ENCODE measurements at regions not wholly inside any gene's neighbourhood (a gene's known extent, or its start where the extent isn't known, plus 50 kb on each side); places are given as distances from the start of the nearest gene placed in this dataset.
"Not testable (repeated sequence)": the region's sequence is repeated elsewhere in the genome, so short reads cannot be mapped to it uniquely, and the experiment has no call there.

DNA sequence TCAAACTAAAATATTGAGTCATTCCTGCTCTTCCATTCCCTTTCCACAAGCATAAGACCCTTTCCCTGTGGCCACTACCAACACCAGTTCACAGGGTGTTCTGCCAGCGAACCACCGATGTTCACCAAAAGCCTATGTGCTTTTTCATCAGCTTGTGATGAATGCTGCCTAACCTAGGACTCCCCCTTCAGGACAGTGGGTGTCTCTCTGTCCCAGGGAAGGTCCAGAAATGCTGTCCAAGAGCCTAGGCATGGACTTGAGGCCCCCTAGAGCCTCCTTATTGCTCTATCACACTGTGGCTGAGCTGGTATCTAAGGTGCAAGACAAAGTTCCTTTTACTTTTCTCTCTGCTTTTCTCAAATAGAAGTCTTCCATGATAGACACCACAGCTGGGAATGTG is 1015.6 kb downstream of the PCDH19 start:
- no peak for DNase-seq

DNA sequence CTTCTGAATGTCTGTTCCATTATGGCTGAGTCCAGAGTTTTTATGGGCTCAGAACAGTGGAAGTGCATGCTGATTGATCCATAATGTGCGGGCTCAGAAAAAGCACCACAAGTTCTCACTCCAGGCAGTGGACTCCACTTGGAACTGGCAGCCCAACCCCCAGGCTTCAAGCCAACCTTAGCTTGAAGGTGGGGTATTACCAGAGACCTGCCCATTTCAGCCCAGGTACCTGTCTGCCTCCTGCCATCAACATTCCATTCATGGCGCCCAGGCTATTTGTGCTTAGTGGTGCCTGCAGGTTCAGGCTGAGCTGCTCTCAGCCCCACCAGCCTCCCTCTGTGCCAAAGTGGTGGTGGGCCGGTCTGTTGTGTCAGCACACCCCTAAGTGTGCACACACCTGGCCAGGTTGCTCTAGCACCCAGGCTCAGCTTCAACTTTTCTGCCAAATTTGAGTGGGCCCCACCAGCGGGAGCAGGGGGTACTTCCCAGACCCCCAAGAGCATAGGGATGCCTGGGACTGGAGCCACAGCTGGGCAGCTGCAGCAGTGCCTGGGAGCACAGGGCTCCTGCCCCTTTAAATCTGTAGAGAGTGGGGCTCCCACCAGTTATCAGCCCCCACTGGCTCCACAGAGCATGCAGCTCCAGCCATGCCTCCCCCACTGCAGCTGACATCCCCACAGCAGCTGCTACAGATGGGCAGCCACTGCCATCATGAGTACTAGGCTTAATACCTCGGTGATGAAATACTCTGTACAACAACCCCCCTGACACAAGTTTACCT is 1025.3 kb downstream of the PCDH19 start:
- no peak for DNase-seq

DNA sequence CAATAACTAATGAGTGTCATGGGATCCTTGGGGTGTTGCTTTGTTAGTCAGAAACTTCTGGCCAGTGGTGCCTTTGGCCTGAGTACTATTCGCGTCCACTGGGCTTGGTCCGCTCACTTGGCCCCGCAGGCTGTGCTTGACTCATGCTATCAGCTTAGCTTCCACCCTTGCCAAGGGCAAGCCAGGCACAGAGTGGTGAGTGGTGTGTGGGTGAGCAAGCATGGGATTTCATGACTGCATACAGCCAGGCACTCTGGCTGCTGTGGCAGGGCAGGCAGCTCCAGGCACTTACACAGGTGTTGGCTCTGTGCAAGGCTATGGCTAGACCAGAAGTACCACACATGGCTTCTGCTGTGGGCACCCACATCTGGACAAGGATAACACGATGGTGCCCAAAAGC is 1026.3 kb downstream of the PCDH19 start:
- no peak for DNase-seq

DNA sequence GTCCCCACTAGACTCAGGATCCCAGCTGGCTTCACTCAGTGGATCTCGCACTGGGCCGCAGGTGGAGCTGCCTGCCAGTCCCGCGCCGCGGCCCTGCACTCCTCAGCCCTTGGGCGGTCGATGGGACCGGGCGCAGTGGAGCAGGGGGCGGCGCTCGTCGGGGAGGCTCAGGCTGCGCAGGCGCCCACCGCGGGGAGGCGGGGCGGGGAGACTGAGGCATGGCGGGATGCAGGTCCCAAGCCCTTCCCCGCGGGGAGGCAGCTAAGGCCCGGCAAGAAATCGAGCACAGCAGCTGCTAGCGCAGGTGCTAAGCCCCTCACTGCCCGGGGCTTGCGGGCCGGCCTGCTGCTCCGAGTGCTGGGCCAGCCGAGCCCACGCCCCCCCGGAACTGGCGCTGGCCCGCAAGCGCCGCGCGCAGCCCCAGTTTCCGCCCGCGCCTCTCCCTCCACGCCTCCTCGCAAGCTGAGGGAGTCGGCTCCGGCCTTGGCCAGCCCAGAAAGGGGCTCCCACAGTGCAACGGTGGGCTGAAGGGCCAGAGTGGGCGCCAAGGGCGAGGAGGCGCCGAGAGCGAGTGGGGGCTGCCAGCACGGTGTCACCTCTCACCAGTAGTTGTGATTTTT is 1038.0 kb downstream of the PCDH19 start:
- no peak for DNase-seq

DNA sequence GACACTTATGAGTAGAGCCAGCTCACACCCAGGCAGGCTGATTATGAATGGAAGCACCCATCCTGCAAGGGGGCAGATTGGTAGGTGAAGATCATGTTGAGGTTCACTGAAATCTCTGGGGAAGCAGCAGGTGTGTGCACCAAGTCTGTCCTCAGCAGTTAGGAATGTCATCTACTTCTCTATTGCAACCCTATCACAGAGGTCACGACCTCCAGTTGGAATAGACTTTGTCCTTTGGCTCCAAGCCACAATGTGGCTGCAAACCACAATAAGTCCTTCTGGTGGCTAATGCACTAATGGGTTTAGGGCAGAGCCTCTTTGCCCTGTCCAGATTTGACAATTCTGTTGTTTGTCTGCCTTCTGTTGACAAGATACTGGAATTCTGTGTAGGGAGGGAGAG is 1056.7 kb downstream of the PCDH19 start:
- no peak for DNase-seq

DNA sequence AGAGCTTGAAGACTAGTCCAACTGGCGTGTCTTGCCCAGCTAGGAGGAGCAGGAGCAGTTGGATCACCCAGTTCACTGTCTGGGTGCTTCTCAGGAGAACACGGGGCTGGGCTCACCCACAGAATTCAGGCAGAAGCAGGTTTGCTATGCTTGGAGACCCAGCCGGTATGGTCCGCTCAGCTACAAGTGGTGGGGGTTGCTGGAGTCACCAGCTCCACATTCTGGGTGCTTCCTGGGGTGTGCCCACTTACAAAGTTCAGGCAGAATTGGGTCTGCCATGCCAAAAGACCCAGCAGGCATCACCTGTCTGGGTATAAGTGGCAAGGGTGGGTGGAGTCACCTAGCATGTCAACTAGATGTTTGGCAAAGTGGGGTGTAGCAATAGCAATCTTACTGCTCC is 1061.8 kb downstream of the PCDH19 start:
- DNase-seq: no peak

DNA sequence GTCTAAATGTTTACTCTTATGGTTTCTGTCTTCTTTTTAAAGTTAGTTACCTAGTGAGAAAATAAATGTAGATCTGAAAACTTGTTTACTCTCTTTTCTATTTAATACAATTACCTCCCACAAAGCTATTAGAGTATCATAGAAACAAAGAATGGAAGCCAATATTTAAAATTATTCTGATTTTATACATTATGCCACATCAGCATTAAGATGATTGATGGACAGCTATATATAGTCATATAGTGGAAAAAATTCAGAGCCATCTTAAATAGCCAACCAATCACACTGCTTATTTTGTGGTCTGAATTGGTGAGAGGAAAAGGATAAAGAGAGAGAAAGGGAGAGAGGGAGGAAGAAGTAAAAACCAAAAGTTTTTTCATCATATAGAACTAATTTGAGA is 1101.8 kb downstream of the PCDH19 start:
- no peak for DNase-seq

DNA sequence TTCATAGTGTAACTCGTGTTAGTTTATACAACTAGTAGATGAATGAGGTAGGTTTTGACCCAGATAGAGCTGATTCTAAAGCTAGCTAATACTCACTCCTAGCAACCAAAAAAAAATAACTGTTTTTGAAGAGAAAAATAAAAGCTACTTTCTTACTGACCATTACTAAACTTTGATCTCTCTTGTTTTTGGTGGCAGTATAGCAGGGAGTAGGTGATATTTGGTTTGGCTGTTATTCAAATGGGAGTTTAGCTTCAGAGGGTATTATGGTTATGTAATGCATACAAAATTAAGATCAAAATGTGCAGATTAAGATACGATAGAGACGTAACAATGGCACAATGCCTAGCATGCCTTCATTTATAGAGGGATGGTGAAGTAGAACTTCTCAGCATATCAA is 1104.5 kb downstream of the PCDH19 start:
- no peak for DNase-seq

DNA sequence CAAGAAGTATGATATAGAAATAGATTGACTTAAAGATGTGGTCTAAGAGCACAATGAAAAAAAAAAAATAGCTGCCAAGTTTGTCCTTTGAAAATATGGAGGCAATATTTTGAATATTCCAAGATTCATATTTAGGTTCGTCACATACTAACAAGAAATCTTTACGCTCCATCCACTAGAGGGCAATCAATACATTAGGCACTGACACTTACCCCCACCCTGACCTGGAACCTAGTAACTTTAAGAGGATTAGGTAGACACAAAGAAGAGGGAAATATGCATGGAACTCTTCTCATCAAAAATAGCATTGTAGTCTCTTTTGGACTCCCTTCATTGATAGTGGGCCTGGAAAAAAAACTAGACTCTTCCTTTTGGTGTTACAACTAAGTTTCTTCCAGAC is 1108.1 kb downstream of the PCDH19 start:
- DNase-seq: peak; percentile 3

DNA sequence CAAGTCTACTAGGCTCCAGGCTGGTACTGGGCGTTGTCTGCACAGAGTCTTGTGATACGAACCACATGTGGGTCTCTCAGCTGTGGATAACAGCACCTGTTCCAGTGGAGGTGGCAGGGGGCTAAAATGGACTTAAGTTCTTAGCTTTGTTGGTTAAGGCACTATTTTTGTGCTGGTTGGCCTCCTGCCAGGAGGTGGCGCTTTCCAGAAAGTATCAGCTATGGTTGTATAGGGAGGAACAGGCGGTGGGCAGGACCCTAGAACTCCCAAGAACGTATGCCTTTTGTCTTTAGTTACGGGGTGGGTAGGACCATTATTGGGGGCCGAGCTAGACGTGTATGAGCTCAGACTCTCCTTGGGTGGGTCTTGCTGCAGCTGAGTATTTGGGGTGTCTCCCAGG is 1138.4 kb downstream of the PCDH19 start:
- DNase-seq: no peak

DNA sequence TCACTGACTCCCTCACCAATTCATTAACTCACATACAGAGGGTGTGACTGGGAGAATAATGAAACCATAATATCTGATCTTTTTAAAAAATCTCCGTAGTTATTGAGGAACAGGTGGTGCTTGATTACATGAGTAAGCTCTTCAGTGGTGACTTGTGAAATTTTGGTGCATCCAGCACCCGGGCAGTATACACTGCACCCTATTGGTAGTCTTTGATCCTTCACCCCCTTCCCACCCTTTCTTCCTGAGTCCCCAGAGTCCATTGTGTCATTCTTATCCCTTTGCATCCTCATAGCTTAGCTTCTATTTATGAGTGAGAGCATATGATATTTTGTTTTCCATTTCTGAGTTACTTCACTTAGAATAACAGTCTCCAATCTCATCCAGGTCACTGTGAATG is 1143.8 kb downstream of the PCDH19 start:
- no peak for DNase-seq

DNA sequence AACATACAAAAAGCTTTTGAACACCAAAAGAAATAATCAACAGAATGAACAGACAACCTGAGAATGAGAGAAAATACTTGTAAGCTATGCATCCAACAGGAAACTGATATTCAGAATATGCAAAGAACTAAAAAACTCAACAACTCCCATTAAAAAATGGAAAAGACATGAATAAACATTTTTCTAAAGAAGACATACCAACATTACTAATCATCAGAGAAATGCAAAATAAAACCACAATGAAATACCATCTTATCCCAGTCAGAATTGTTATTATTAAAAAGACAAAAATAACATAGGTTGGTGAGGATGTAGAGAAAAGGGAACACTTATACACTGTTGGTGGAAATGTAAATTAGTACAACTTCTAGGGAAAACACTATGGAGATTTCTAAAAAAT is 1161.9 kb downstream of the PCDH19 start:
- DNase-seq: no peak

DNA sequence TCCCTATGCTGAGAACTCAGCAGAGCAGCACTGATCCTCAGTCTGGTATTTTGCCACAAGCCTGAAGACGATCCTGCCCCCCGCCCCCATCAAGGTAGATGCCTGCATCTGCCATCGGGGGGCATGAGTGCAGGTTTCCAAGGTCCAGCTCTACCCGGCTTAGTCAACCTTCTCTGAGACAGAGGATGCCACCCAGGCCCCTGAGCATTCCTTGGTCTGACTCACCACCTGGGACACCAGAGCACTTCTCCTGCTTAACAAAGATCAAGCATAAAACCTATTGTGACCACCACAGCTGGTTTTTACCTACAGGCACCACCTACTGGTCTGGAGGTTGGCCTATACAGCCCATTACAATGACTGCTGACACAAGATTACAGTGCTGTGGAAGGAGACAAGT is 1168.1 kb downstream of the PCDH19 start:
- DNase-seq: no peak

DNA sequence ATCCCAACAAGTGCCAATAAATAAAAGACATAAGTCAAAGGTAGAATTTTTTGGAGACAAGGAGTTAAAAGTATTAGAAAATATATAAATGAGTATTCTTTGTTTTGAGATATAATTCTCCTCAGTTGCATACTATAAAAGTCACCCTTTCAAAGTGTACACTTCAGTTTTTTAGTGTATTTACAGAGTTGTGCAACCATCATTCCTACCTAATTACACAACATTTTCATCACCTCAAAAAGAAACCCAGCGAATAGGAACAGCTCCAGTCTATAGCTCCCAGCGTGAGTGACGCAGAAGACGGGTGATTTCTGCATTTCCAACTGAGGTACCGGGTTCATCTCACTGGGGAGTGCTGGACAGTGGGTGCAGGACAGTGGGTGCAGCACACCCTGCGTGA is 1175.7 kb downstream of the PCDH19 start:
- DNase-seq: not testable (repeated sequence)

DNA sequence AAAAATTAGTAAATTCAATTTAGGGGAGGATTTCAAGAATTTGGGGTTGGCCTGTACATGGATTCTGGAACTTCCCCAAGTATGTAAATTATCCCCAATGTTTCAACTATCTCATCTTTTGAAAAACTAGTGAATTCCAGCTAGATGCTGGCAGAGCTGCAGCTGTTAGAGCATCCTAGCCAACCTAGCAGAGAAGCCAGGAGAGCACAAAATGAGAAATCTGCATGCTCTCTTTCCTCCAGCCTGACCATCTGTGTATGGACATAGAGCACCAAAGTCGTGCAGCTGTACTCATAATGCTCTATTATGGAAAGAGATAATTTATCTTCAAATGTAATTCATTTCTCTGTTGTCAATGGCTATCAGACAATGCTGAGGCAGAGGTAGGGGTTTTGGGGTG is 1217.7 kb downstream of the PCDH19 start:
- DNase-seq: no peak

DNA sequence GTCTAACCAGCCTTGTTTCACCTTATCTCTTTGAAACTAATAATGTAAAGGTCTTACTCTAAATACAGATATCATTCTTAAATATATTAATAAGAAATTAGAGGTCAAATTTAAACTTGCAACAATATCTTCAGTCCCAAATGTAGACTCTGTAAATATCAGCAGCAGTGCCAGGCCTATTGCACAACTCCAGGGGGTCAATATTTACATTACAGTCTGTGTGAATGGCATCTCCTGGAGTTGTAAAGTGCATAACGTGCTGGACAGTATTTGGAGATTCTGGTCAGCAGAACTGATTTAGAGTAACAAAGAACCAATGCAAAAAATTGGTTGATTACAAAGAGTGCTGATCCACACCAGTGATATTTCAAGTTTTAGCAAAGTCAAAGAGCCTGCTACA is 1225.9 kb downstream of the PCDH19 start:
- DNase-seq: no peak

DNA sequence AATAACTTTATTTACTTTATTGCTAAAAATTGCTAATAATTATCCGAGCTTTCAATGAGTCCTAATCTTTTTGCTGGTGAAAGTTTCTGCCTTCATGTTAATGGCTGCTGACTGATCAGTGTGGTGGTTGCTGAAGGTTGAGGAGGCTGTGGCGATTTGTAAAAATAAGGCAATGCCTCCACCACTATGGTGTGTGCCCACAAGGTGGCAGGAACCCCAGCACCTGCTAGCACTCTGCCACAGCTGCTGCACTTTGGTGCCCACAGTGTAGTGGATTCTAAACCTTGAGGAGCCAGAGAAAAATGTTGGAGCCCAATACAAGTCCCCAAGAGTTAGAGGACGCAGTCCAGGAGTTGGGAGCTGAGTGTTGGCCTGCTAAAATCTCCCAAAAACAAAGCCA is 1237.1 kb downstream of the PCDH19 start:
- no peak for DNase-seq

DNA sequence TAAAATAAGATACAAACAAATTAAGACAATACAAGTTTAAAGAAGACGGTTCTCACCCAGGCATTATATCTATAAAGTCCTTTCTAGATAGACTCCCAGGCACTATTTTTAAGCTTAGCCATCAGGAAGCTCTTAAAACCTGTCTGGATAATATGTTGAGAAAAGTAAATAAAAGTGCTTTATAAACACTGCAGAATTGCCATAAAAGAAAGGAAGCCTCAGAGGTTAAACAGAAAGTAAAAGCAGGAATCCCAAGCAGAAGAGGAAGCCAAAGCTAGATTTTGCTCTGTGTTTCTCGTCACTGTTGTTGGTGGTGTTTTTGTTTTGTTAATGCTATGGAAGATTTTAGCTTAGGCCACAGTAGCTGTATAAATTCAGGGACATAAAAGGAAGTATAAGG is 1267.3 kb downstream of the PCDH19 start:
- no peak for DNase-seq

DNA sequence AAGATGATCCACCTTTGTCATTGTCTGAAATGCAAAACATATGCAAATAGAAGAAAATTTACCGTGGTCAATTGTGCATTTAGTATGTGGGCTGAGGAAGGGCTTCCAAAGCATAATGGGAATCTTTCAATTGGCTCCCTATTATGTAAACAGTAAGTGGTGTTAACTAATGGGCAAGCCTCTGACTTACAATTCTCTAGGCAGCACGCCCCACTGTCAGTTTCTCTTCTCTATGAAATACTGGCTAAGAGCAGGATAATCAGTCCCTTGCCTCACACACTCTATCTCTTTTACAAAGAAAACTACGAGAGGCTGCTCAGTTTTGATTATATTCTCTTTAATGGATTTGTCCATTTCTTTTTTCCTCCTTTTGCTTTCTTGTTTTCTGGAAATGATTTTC is 1272.6 kb downstream of the PCDH19 start:
- no peak for DNase-seq

DNA sequence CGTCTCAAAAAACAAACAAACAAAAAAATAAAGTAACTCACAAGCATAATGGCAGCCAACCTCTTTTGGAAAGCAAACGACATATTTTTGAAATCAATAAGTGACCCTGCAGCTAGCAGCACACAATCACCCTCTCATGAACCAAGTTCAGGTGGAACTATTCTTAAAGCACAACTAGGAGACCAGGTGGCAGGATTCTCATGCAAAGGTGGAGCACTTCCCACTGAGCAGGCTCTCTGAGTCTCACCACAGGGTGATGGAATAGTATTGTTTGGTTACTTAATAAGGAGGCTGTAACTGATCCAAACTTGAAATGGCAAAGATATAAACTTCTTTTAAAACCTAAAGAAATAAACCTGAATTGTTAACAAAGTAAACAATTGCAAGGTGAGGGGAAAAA is 1293.1 kb downstream of the PCDH19 start:
- no peak for DNase-seq

DNA sequence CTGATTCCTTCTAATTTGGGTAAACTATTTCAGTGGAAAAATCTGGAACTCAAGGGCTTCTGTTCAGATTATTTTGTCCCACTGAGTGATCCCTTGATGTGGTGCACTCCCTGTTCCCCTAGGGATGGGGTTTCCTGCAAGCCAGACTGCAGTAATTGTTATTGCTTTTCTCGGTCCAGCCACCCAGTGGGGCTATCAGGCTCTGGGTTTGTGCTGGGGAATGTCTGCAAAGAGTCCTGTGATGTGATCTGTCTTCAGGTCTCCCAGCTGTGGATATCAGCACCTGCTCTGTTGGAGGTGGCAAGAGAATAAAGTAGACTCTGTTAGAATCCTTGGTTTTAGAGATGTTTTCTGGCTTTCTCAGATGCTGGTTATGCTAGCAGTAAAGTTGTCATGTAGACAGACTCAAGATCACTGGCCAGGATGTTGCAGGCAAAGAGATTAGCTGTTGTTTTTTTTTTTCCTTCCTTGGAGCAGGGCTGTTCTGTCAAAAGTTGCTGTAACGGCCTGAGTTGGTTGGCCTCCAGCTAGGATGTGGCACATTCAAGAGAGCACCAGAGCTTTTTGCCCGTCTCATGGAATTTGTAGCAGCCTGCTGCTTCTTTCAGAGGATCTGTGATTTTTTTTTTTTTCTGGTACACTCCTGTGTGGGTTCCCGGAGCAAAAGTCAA is 1314.0 kb downstream of the PCDH19 start:
- no peak for DNase-seq

DNA sequence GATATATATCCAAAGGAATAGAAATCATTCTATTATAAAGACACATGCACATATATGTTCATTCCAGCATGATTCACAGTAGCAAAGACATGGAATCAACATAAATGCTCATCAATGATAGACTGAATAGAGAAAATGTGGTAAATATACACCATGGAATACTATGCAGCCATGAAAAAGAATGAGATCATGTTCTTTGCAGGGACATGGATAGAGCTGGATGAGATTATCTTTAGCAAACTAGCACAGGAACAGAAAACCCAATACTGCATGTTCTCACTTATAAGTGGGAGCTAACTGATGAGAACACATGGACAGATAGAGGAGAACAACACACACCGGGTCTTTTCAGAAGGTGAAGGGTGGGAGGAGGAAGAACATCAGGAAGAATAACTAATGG is 1318.6 kb downstream of the PCDH19 start:
- DNase-seq: no peak

DNA sequence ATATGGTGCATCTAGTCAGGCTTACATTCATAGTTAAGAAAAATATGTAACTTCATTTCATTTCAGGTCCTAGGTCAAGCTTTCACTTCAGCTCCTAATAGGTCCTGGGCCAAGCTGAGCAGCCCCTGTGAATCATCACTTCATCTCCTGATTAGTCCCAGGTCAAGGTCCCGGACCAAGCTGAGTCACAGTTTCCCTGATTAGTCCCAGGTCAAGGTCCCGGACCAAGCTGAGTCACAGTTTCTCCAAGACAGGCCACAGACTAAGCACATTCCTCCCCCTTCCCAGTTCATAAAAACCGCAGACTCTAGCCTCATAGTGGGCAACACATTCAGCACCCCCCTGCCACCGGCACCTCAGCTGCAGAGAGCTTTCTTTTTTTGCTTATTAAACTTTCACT is 1331.8 kb downstream of the PCDH19 start:
- peak; percentile 6 for DNase-seq

DNA sequence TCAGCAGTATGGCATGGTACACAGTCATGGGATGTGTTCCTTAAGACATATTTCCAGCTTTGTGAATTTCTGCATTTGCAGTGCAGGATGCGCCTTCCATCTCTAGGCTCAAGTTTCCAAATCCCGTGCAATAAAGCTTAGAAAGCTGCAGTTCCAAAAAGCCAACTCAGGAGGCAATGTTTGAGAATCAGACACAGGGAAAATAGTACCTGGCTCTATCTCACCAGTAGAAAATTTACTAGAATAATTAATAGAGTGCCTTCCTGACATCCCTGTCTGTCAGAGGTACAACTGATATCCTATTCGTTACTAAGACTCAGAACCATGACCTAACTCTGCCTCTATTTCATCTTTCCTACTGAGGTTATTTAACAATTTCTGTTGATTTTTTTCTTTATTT is 1333.0 kb downstream of the PCDH19 start:
- no peak for DNase-seq

DNA sequence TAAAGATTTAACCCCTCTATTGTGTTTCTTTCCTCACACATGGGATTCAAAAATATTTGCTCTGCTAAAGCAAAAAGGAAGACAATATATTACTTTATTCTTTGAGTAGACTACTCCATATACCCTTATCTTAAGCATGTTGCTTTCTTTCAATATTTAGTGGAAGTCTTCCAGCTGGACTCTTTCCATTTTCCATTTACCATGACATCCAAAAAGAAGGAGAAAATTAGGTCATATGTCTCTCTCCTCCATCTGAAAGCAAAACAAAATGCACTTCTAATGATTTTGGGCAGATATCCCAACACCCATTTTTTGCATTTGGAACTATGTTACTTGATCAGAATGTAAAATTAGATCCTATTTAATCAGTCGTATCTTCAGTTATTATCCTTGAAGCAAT is 1336.5 kb downstream of the PCDH19 start:
- no peak for DNase-seq

Measured in fibroblast of upper back skin (primary cell).